ENCODE measurements at regions not wholly inside any gene's neighbourhood (a gene's known extent, or its start where the extent isn't known, plus 50 kb on each side); places are given as distances from the start of the nearest gene placed in this dataset.

GRCh38 chr7:110322796-110323195, 768.1 kb upstream of the LRRN3 start:
- Histone ChIP-seq H3K9me2 (replicated peaks; ENCODE audit: low read length) (no peaks in the 10 kb centered on the region), H3K9ac (ENCODE audit: low read length) (no peak overlapping the region), H2AFZ (ENCODE audit: low read length) (no peak overlapping the region), H3K79me2 (ENCODE audit: low read length) (no peaks in the 10 kb centered on the region), H3F3A (ENCODE audit: low read length, unreplicated experiment) (no peaks in the 10 kb centered on the region), H3K4me2 (ENCODE audit: low read length) (no peak overlapping the region), H3K27me3 (ENCODE audit: low read length) (no peaks in the 10 kb centered on the region), H3K27ac (ENCODE audit: low read length) (no peak overlapping the region), H3K9me3 (ENCODE audit: low read length) (no peaks in the 10 kb centered on the region), H3K36me3 (ENCODE audit: low read depth, low read length) (no peaks in the 10 kb centered on the region), H3K4me1 (ENCODE audit: insufficient read depth, low read length) (0 out of 2 replicates have a peak, but pooled peaks cover 5% of the 10 kb centered on the region), H4K20me1 (ENCODE audit: low read length) (no peaks in the 10 kb centered on the region), H3K4me3 (ENCODE audit: low read length) (no peak overlapping the region)
- DNase-seq (no peak), ATAC-seq (no peak)
- ChIA-PET CTCF (no interaction called here), POLR2A (ENCODE audit: unreplicated experiment) (no interaction called here)
- intact Hi-C loops (cut with micrococcal nuclease) = no loop called here
- no TSS peak for BruUV-seq (replicated peaks)
- TF ChIP-seq EZH2phosphoT487 (IDR thresholded peaks at IDR 0.05; ENCODE audit: borderline replicate concordance, low read length) = no peak
- TF ChIP-seq EZH2 (IDR thresholded peaks at IDR 0.05; ENCODE audit: low read length, unreplicated experiment) = no peak
- no peak for TF ChIP-seq CTCF (conservative IDR thresholded peaks at IDR 0.05; ENCODE audit: low read depth, low read length)

GRCh38 chr7:110326966-110327365, 764.0 kb upstream of the LRRN3 start:
- H3K27ac ChIP-seq (ENCODE audit: low read length) = no peak overlapping the region
- no peak overlapping the region for H3K4me3 ChIP-seq (ENCODE audit: low read length)
- no peak overlapping the region for H3K4me2 ChIP-seq (ENCODE audit: low read length)
- ATAC-seq (no peak), DNase-seq (no peak)
- no peaks in the 10 kb centered on the region for H4K20me1 ChIP-seq (ENCODE audit: low read length)
- H3K79me2 ChIP-seq (ENCODE audit: low read length) = no peaks in the 10 kb centered on the region
- no peaks in the 10 kb centered on the region for H3K36me3 ChIP-seq (ENCODE audit: low read depth, low read length)
- no peaks in the 10 kb centered on the region for H3K4me1 ChIP-seq (ENCODE audit: insufficient read depth, low read length)
- TF ChIP-seq EZH2 (IDR thresholded peaks at IDR 0.05; ENCODE audit: low read length, unreplicated experiment) = no peak
- TF ChIP-seq EZH2phosphoT487 (IDR thresholded peaks at IDR 0.05; ENCODE audit: borderline replicate concordance, low read length) = no peak
- TF ChIP-seq CTCF (conservative IDR thresholded peaks at IDR 0.05; ENCODE audit: low read depth, low read length) = no peak
- no TSS peak for BruUV-seq (replicated peaks)
- no peaks in the 10 kb centered on the region for H3K27me3 ChIP-seq (ENCODE audit: low read length)
- no peaks in the 10 kb centered on the region for H3K9me2 ChIP-seq (replicated peaks; ENCODE audit: low read length)
- H2AFZ ChIP-seq (ENCODE audit: low read length) = no peak overlapping the region
- CTCF ChIA-PET = no interaction called here
- intact Hi-C loops (cut with micrococcal nuclease) = no loop called here
- H3K9ac ChIP-seq (ENCODE audit: low read length) = no peak overlapping the region
- POLR2A ChIA-PET (ENCODE audit: unreplicated experiment) = no interaction called here
- no peaks in the 10 kb centered on the region for H3F3A ChIP-seq (ENCODE audit: low read length, unreplicated experiment)
- no peaks in the 10 kb centered on the region for H3K9me3 ChIP-seq (ENCODE audit: low read length)

GRCh38 chr7:110336423-110336822, 754.5 kb upstream of the LRRN3 start:
- POLR2A ChIA-PET (ENCODE audit: unreplicated experiment) = no interaction called here
- no peaks in the 10 kb centered on the region for H3F3A ChIP-seq (ENCODE audit: low read length, unreplicated experiment)
- no peak for DNase-seq
- TF ChIP-seq EZH2 (IDR thresholded peaks at IDR 0.05; ENCODE audit: low read length, unreplicated experiment) (no peak), EZH2phosphoT487 (IDR thresholded peaks at IDR 0.05; ENCODE audit: borderline replicate concordance, low read length) (no peak), CTCF (conservative IDR thresholded peaks at IDR 0.05; ENCODE audit: low read depth, low read length) (no peak)
- no peak for ATAC-seq
- no peak overlapping the region for H3K4me2 ChIP-seq (ENCODE audit: low read length)
- no peaks in the 10 kb centered on the region for H3K9me2 ChIP-seq (replicated peaks; ENCODE audit: low read length)
- no peaks in the 10 kb centered on the region for H3K36me3 ChIP-seq (ENCODE audit: low read depth, low read length)
- H3K27ac ChIP-seq (ENCODE audit: low read length) = no peak overlapping the region
- CTCF ChIA-PET = no interaction called here
- no peaks in the 10 kb centered on the region for H3K9me3 ChIP-seq (ENCODE audit: low read length)
- H3K4me3 ChIP-seq (ENCODE audit: low read length) = no peak overlapping the region
- intact Hi-C loops (cut with micrococcal nuclease) = no loop called here
- H4K20me1 ChIP-seq (ENCODE audit: low read length) = no peaks in the 10 kb centered on the region
- BruUV-seq (replicated peaks) = no TSS peak
- H3K4me1 ChIP-seq (ENCODE audit: insufficient read depth, low read length) = no peaks in the 10 kb centered on the region
- H2AFZ ChIP-seq (ENCODE audit: low read length) = no peak overlapping the region
- H3K27me3 ChIP-seq (ENCODE audit: low read length) = no peaks in the 10 kb centered on the region
- no peak overlapping the region for H3K9ac ChIP-seq (ENCODE audit: low read length)
- H3K79me2 ChIP-seq (ENCODE audit: low read length) = no peaks in the 10 kb centered on the region

All from PC-3 (cell line).